Karpas-422 (cell line): ENCODE measurements at regions not wholly inside any gene's neighbourhood (a gene's known extent, or its start where the extent isn't known, plus 50 kb on each side); places are given as distances from the start of the nearest gene placed in this dataset.

Experiments used
- DNase-seq: peaks from one replicate; pipeline ENCODE4 v3.0.0-alpha.2; 2015
- H2AFZ ChIP-seq: fragments of 200-600 bp; sonication (generic); 2 replicates; pipeline ENCODE4 v1.6.1; 2014; ENCODE audit warnings: antibody characterized with exemption, low read length, mixed read lengths
- H3K27ac ChIP-seq: fragments of 200-600 bp; sonication (generic); 2 replicates; pipeline ENCODE4 v1.5.1; 2014; ENCODE audit warnings: mild to moderate bottlenecking, low read length, moderate library complexity
- H3K27me3 ChIP-seq: fragments of 200-600 bp; sonication (generic); 2 replicates; pipeline ENCODE4 v1.6.1; 2014; ENCODE audit warnings: low read length, mixed read lengths
- H3K36me3 ChIP-seq: fragments of 200-600 bp; sonication (generic); 2 replicates; pipeline ENCODE4 v1.6.1; 2014; ENCODE audit warnings: low read length, mixed read lengths; ENCODE audit not compliant: insufficient read depth
- H3K4me1 ChIP-seq: fragments of 200-600 bp; sonication (generic); 2 replicates; pipeline ENCODE4 v1.6.1; 2014; ENCODE audit warnings: mild to moderate bottlenecking, low read length, mixed read lengths
- H3K4me2 ChIP-seq: fragments of 200-600 bp; sonication (generic); 2 replicates; pipeline ENCODE4 v1.6.1; 2014; ENCODE audit warnings: low read length, low read depth, mild to moderate bottlenecking; ENCODE audit not compliant: poor library complexity, severe bottlenecking
- H3K4me3 ChIP-seq: fragments of 200-600 bp; sonication (generic); 2 replicates; pipeline ENCODE4 v1.5.1; 2014; ENCODE audit warnings: mild to moderate bottlenecking, antibody characterized with exemption, low read length, mixed read lengths
- H3K79me2 ChIP-seq: fragments of 200-600 bp; sonication (generic); 2 replicates; pipeline ENCODE4 v1.6.1; 2014; ENCODE audit warnings: mild to moderate bottlenecking, low read length, mixed read lengths
- H3K9ac ChIP-seq: fragments of 200-600 bp; sonication (generic); 2 replicates; pipeline ENCODE4 v1.6.0; 2014; ENCODE audit warnings: low read length
- H3K9me2 ChIP-seq: fragments of 200-600 bp; sonication (generic), shearing (Covaris generic); replicated peaks from 2 replicates; pipeline ENCODE4 v1.6.0; 2014; ENCODE audit warnings: mild to moderate bottlenecking, low read length, moderate library complexity; ENCODE audit not compliant: insufficient read depth
- H3K9me3 ChIP-seq: fragments of 300-700, 200-600 bp; sonication (generic); 2 replicates; pipeline ENCODE4 v1.6.1; 2014; ENCODE audit warnings: low read length, mixed read lengths
- H4K20me1 ChIP-seq: fragments of 200-600 bp; sonication (generic); 2 replicates; pipeline ENCODE4 v1.6.1; 2014; ENCODE audit warnings: mild to moderate bottlenecking, antibody characterized with exemption, low read length, low read depth; ENCODE audit not compliant: insufficient read depth

DNA sequence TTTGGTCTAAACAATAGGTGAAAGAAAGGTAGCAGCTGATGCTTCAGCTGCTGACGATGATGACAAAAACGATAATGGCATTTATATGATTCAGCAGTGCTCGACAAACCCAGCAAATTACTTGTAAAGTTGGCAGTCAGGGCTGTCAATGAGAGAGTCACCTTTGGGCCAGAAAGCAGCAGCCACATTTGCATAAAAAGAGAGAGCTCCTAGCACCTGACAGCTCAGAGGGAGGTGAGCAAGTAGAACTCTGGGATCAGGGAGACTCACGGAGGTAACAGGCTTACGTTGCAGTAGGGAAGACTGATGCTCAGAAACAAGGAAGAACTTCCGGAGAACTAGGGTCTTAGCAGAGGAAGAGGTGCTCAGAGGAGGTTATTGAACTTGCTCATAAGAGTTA is 291.9 kb upstream of the ZFHX3 start:
- no peak overlapping the region for H3K4me3 ChIP-seq
- H3K4me2 ChIP-seq: no peak overlapping the region
- H3K4me1 ChIP-seq: no peaks in the 10 kb centered on the region
- H3K36me3 ChIP-seq: no peaks in the 10 kb centered on the region
- H3K27ac ChIP-seq: no peak overlapping the region
- no peak overlapping the region for H3K9ac ChIP-seq
- no peaks in the 10 kb centered on the region for H3K9me3 ChIP-seq
- no peaks in the 10 kb centered on the region for H3K79me2 ChIP-seq
- no peaks in the 10 kb centered on the region for H4K20me1 ChIP-seq
- DNase-seq: no peak
- no peaks in the 10 kb centered on the region for H3K9me2 ChIP-seq
- no peak overlapping the region for H2AFZ ChIP-seq
- no peaks in the 10 kb centered on the region for H3K27me3 ChIP-seq

DNA sequence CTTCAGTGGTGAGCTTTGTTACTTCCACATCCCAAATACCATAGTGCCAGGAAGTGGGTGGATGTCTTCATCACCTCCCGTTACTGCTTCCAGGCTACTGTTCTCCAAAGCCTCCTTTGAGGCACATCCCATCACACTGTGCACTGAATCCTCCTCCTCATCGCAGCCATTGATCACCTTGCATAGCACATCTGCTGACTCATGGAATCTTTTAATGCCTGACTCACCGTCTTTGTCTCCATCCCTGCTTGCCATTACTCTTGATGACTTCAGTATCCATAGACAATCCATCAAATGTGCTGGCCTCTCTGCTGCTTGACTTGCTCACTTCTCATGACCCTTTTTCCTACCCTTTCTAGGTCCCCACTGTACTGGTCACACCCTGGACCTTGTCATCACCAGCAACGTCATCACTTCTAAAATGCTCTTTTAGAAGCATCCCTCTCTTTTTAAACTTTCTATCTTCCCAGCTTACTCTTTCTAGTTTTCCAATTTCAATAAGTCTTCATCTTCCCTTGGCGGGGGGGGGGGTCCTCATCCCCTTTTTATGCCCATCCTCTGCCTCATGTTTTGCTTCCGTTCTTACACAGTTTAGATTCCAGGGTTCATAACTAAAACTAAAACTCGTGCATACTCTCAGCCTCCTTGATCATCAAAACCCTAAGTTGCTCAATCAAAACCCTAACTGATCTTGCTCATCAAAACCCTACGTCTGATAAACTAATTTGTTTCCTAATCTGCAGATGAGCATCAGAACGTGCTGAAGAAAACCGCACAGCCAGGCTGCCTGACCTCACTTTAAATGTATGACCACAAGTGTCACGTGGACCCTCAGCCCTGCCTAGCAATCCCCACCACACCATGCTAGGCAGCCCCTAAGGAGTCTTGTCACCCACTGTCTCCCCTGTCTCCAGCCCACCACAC is 289.7 kb upstream of the ZFHX3 start:
- Histone ChIP-seq H3K9me2 (no peaks in the 10 kb centered on the region), H3K27ac (no peak overlapping the region), H2AFZ (no peak overlapping the region), H3K9me3 (no peaks in the 10 kb centered on the region), H3K9ac (no peak overlapping the region), H3K4me2 (no peak overlapping the region), H3K4me1 (no peaks in the 10 kb centered on the region), H3K4me3 (no peak overlapping the region), H3K27me3 (no peaks in the 10 kb centered on the region), H4K20me1 (no peaks in the 10 kb centered on the region), H3K36me3 (no peaks in the 10 kb centered on the region), H3K79me2 (no peaks in the 10 kb centered on the region)
- no peak for DNase-seq

DNA sequence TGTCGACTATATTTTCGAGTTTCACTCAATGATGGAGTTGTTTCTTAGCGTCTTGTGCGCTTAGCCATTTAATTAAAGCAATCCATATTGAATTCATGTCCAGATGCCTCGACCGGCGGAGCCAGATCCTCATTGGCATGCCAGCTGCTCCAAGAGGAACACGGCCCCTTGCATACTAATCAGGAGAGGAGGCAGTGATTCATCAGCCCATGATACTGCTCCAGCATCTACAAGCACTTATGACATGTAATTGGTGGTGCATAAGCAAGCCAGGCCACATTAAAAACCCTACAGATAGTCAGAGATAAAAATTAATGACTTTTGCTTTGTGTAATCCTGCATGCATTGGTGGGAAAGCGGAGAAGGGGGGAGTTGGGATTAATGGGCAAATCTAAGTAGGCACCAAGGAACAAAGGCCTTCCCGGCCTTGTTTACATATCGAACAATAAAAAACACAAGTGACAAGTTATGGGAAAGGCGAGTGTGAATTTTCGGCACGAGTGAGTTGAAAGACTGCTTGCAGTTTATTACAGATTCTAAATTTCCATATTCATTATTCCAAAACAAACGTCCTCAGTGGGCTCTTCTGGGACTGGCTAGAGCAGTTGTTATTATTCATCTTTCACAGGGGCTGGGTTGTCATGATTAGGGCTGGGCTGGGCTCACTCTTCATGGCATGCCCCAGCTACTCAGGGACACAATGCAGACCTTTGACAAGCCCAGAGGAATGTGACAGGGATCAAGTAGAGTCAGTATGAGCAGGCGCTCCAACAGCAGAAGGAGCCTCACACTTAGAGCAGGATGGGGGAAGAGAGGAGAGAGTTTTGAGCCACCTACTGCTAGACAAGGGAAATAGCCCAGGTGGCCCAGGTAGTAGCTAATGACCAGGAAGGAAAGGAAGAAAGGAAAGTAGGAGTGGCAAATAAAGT is 281.7 kb upstream of the ZFHX3 start:
- Histone ChIP-seq H3K4me2 (no peak overlapping the region), H4K20me1 (no peaks in the 10 kb centered on the region), H3K9me2 (no peaks in the 10 kb centered on the region), H3K4me1 (no peaks in the 10 kb centered on the region), H3K9me3 (no peaks in the 10 kb centered on the region), H3K27ac (no peak overlapping the region), H3K9ac (no peak overlapping the region), H3K4me3 (no peak overlapping the region), H3K79me2 (no peaks in the 10 kb centered on the region), H3K27me3 (no peaks in the 10 kb centered on the region), H3K36me3 (no peaks in the 10 kb centered on the region), H2AFZ (no peak overlapping the region)
- no peak for DNase-seq

DNA sequence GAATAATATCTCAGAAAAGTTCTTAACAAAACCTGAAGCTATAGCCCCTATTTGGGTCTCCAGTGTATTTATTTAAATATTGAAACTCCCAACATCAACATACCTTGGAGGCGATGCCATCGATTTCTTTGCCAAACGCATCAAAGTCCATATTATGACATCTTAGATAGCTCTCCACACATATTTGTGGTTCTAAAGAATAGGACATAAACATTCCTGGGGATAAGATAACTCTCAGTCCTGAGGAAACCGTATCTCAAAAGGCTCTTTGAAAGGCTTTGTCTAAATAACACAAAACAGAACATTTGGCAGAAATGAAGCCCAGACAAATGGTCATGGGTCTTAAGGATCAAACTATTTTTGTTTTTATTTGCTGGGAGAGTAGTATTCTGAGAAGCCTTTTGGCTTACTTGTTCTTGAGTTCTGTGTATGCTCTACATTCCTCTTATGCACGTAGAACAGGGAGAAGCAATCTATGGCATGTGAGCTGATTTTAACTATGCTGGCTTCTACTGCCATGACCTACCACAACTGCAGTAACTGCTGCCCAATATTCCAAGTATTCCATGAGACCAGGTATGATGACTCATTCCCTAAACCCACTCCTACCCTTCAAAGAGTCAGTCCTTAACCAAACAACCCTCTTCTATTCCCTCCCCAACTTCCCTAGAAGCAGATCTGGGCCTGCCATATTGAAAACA is 279.0 kb upstream of the ZFHX3 start:
- Histone ChIP-seq H3K36me3 (no peaks in the 10 kb centered on the region), H3K4me1 (no peaks in the 10 kb centered on the region), H4K20me1 (no peaks in the 10 kb centered on the region), H3K27me3 (no peaks in the 10 kb centered on the region), H2AFZ (no peak overlapping the region), H3K4me3 (no peak overlapping the region), H3K27ac (no peak overlapping the region), H3K9ac (no peak overlapping the region), H3K9me3 (no peaks in the 10 kb centered on the region), H3K79me2 (no peaks in the 10 kb centered on the region), H3K9me2 (no peaks in the 10 kb centered on the region), H3K4me2 (no peak overlapping the region)
- DNase-seq: no peak

DNA sequence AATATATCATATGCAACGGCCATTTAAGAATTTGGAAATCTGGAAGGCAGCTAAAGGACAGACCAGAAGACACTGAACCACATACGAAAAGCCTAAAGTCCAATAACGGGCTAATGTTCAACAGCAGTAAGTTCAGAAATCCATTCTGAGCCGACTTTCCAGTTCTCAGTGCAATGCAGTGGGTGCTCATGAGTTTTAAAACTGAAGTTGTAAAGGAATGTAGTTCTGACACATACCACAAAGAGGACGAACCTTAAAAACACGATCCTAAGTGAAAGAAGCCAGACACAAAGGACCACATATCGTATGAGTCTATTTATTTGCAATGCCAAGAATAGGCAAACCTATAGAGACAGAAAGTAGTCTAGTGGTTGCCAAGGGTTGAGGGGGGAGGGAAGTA is 278.3 kb upstream of the ZFHX3 start:
- H3K9me3 ChIP-seq: no peaks in the 10 kb centered on the region
- H4K20me1 ChIP-seq: no peaks in the 10 kb centered on the region
- no peaks in the 10 kb centered on the region for H3K9me2 ChIP-seq
- H3K36me3 ChIP-seq: no peaks in the 10 kb centered on the region
- H3K27me3 ChIP-seq: no peaks in the 10 kb centered on the region
- no peak overlapping the region for H3K27ac ChIP-seq
- no peak overlapping the region for H2AFZ ChIP-seq
- no peaks in the 10 kb centered on the region for H3K79me2 ChIP-seq
- no peak overlapping the region for H3K9ac ChIP-seq
- no peak overlapping the region for H3K4me3 ChIP-seq
- H3K4me2 ChIP-seq: no peak overlapping the region
- no peaks in the 10 kb centered on the region for H3K4me1 ChIP-seq
- DNase-seq: no peak

DNA sequence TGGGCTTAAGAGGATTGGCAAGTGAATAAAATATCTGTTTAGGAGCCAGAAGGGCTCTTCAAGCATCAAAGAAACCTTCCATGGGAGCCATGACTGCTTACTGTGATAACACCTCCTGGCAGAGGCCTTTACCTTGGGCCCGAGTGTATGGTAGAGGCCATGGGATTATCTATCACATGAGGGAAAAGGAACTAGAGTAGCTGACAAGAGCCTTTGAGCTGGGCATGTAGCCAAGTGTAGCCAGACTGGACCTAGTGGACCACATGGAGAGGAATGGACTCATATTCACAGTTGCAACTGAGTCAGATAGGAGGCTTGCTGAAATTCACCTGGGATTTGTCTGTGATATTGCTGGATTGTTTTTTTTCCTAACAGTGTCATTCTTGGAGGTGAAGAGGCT is 276.0 kb upstream of the ZFHX3 start:
- Histone ChIP-seq H3K79me2 (no peaks in the 10 kb centered on the region), H3K9me2 (no peaks in the 10 kb centered on the region), H3K9ac (no peak overlapping the region), H3K4me3 (no peak overlapping the region), H3K9me3 (no peaks in the 10 kb centered on the region), H3K27ac (no peak overlapping the region), H3K36me3 (no peaks in the 10 kb centered on the region), H2AFZ (no peak overlapping the region), H3K27me3 (no peaks in the 10 kb centered on the region), H4K20me1 (no peaks in the 10 kb centered on the region), H3K4me1 (no peaks in the 10 kb centered on the region), H3K4me2 (no peak overlapping the region)
- DNase-seq: no peak

DNA sequence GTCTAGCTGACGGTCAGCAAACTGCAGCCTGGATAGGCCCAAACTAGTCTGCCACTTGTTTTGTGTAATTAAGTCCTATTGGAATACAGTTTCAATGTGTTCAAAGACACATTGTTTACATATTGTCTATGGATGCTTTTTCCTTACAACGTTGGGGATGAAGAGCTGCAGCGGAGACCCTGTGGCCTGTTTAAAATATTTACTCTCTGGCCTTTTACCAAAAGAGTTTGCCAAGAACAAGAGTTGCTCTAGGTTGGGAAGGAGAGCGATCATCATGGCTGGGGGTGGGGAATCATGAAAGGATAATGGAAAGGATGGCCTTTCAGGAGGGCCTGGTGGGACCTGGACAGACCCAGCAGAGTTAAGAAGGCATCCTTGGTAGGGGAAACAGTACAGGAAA is 274.9 kb upstream of the ZFHX3 start:
- H3K4me1 ChIP-seq: no peaks in the 10 kb centered on the region
- no peaks in the 10 kb centered on the region for H3K36me3 ChIP-seq
- no peak overlapping the region for H3K4me3 ChIP-seq
- no peaks in the 10 kb centered on the region for H3K79me2 ChIP-seq
- no peak overlapping the region for H3K9ac ChIP-seq
- H3K9me3 ChIP-seq: no peaks in the 10 kb centered on the region
- H3K27ac ChIP-seq: no peak overlapping the region
- H3K27me3 ChIP-seq: no peaks in the 10 kb centered on the region
- no peak overlapping the region for H2AFZ ChIP-seq
- H3K4me2 ChIP-seq: no peak overlapping the region
- DNase-seq: no peak
- no peaks in the 10 kb centered on the region for H3K9me2 ChIP-seq
- H4K20me1 ChIP-seq: no peaks in the 10 kb centered on the region

DNA sequence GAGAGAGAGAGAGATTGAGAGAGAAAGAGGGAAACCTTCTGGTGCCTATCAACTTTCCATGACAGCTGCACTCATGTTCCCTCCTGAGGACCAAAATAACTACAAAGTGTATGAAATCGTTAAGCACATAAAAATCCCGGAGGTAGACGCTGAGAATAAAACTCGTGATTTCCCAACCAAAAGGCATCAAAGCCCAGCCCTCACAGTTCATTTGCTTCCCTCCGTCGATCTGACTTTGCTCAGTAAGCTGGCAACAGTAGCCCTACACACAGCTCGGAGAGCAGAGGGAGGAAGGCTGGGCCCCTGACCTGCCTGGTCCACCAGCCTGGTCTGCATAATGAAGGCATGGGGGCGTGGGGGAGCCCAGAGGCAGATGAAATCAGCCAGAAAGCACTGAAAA is 273.9 kb upstream of the ZFHX3 start:
- H3K9ac ChIP-seq: no peak overlapping the region
- H3K79me2 ChIP-seq: no peaks in the 10 kb centered on the region
- no peak overlapping the region for H3K4me2 ChIP-seq
- H3K9me2 ChIP-seq: no peaks in the 10 kb centered on the region
- no peak overlapping the region for H2AFZ ChIP-seq
- no peaks in the 10 kb centered on the region for H3K27me3 ChIP-seq
- no peaks in the 10 kb centered on the region for H3K36me3 ChIP-seq
- H3K4me3 ChIP-seq: no peak overlapping the region
- no peaks in the 10 kb centered on the region for H3K9me3 ChIP-seq
- no peak for DNase-seq
- no peaks in the 10 kb centered on the region for H3K4me1 ChIP-seq
- no peaks in the 10 kb centered on the region for H4K20me1 ChIP-seq
- no peak overlapping the region for H3K27ac ChIP-seq
